OCI-LY3 (cell line): ENCODE measurements at regions not wholly inside any gene's neighbourhood (a gene's known extent, or its start where the extent isn't known, plus 50 kb on each side); places are given as distances from the start of the nearest gene placed in this dataset.

Source experiments
- H2AFZ ChIP-seq: fragments of 200-600, 300-600 bp; shearing (Covaris generic); 2 replicates; pipeline ENCODE4 v1.6.0; 2014; ENCODE audit warnings: antibody characterized with exemption, low read depth, low read length
- H3K27ac ChIP-seq: fragments of 200-600, 300-600 bp; sonication (generic); 2 replicates; pipeline ENCODE4 v1.5.1; 2014; ENCODE audit warnings: mild to moderate bottlenecking, low read length, moderate library complexity, mixed read lengths
- H3K27me3 ChIP-seq: fragments of 200-600, 300-600 bp; sonication (generic); 2 replicates; pipeline ENCODE4 v1.6.1; 2014; ENCODE audit warnings: low read depth, low read length, mixed read lengths
- H3K36me3 ChIP-seq: fragments of 200-600, 300-600 bp; sonication (generic); replicated peaks from 2 replicates; pipeline ENCODE3; 2014; ENCODE audit warnings: low read depth, low read length, mixed read lengths
- H3K4me1 ChIP-seq: fragments of 300-600, 200-600 bp; sonication (generic); 2 replicates; pipeline ENCODE4 v1.6.1; 2014; ENCODE audit warnings: low read length, mixed read lengths
- H3K4me2 ChIP-seq: fragments of 200-600, 300-600 bp; sonication (generic); 2 replicates; pipeline ENCODE4 v1.6.1; 2014; ENCODE audit warnings: low read length, mixed read lengths
- H3K4me3 ChIP-seq: fragments of 300-600, 200-600 bp; sonication (generic); 2 replicates; pipeline ENCODE4 v1.5.1; 2014; ENCODE audit warnings: antibody characterized with exemption, mild to moderate bottlenecking, low read length, moderate library complexity
- H3K79me2 ChIP-seq: fragments of 300-600, 200-600 bp; shearing (Covaris generic); 2 replicates; pipeline ENCODE4 v1.6.1; 2014; ENCODE audit warnings: mild to moderate bottlenecking, low read length, mixed read lengths
- H3K9ac ChIP-seq: fragments of 300-600, 200-600 bp; shearing (Covaris generic); 2 replicates; pipeline ENCODE4 v1.6.0; 2014; ENCODE audit warnings: mild to moderate bottlenecking, low read length, moderate library complexity
- H3K9me3 ChIP-seq: fragments of 200-600, 300-600 bp; shearing (Covaris generic); 2 replicates; pipeline ENCODE4 v1.6.1; 2014; ENCODE audit warnings: low read length, mixed read lengths; ENCODE audit not compliant: insufficient read depth
- H4K20me1 ChIP-seq: fragments of 200-600, 300-600 bp; sonication (generic); 2 replicates; pipeline ENCODE4 v1.6.1; 2016; ENCODE audit warnings: low read length, mixed read lengths; ENCODE audit not compliant: insufficient read depth
- CTCF ChIP-seq: fragments of 200-600, 300-600 bp; sonication (generic); IDR thresholded peaks from 2 replicates; pipeline ENCODE4 v1.5.1; 2014; ENCODE audit warnings: antibody characterized with exemption, low read length, low read depth
- EZH2phosphoT487 ChIP-seq: fragments of 200-600 bp; shearing (Covaris generic); IDR thresholded peaks from 2 replicates; pipeline ENCODE4 v1.6.1; 2018; ENCODE audit warnings: antibody characterized with exemption, mixed run types, low read depth

GRCh38 chr20:60107621-60108390 lies 149.6 kb downstream of the CDH26 start:
- H2AFZ ChIP-seq = no peak overlapping the region
- no peak overlapping the region for H3K4me2 ChIP-seq
- no peak overlapping the region for H3K27ac ChIP-seq
- no peaks in the 10 kb centered on the region for H3K36me3 ChIP-seq
- H3K9me3 ChIP-seq = no peaks in the 10 kb centered on the region
- H3K4me3 ChIP-seq = no peak overlapping the region
- H3K27me3 ChIP-seq = peaks cover 15% of the 10 kb centered on the region; the same call in 1 of the 2 replicates
- no peaks in the 10 kb centered on the region for H3K79me2 ChIP-seq
- H3K4me1 ChIP-seq = no peaks in the 10 kb centered on the region
- no peaks in the 10 kb centered on the region for H4K20me1 ChIP-seq
- no peak overlapping the region for H3K9ac ChIP-seq
- TF ChIP-seq EZH2phosphoT487 (no peak), CTCF (no peak)

GRCh38 chr20:60108397-60108796 lies 150.2 kb downstream of the CDH26 start:
- Histone ChIP-seq H3K9ac (no peak overlapping the region), H3K4me1 (no peaks in the 10 kb centered on the region), H2AFZ (no peak overlapping the region), H3K4me2 (no peak overlapping the region), H3K4me3 (no peak overlapping the region), H3K27ac (no peak overlapping the region), H3K36me3 (no peaks in the 10 kb centered on the region), H3K79me2 (no peaks in the 10 kb centered on the region), H3K27me3 (peaks cover 15% of the 10 kb centered on the region; the same call in 1 of the 2 replicates), H4K20me1 (no peaks in the 10 kb centered on the region), H3K9me3 (no peaks in the 10 kb centered on the region)
- TF ChIP-seq EZH2phosphoT487 (no peak), CTCF (no peak)

DNA sequence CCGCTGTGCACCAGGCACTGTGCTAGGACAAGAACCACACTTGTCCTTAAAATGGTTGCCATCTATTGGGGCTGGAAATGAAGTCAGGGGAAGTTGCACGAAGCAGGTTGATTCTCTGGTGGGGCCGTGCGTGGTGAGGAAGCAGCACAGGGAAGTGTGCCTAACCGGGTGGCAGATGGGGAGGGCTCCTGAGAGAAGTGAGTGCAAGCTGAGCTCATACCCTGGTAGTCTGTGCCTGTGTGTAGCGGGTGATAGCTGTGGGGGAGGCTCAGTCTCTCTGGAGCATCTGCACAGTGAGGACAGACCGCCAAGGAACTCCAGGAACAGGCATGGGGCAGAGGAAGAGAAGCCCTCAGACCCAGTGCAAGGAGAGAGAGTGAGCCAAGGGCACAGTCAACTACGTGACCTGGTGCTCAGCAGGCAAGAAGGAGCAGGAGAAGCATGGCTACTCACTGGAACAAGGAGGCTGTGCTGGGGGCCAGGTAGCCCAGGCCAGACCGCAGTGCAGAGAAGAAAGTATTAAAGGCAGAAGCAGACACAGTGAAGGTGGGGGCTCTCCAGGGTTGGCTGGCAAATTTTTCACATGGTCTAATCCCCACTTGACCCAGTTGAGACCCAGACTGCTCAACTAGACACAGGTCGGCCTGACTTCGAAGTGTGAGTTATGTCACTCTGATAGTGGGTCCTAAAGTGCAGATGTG lies 155.0 kb downstream of the CDH26 start:
- H4K20me1 ChIP-seq = no peaks in the 10 kb centered on the region
- no peak overlapping the region for H3K4me3 ChIP-seq

More for the DNA sequence above, 155.0 kb downstream of the CDH26 start:
- H3K4me1 ChIP-seq = peaks cover 5% of the 10 kb centered on the region; the same call in 1 of the 2 replicates
- no peak overlapping the region for H3K9ac ChIP-seq
- H3K79me2 ChIP-seq = no peaks in the 10 kb centered on the region
- H2AFZ ChIP-seq = no peak overlapping the region
- H3K36me3 ChIP-seq = no peaks in the 10 kb centered on the region
- no peak overlapping the region for H3K4me2 ChIP-seq
- H3K27me3 ChIP-seq = peaks cover 36% of the 10 kb centered on the region
- H3K9me3 ChIP-seq = no peaks in the 10 kb centered on the region
- no peak for TF ChIP-seq CTCF
- no peak for TF ChIP-seq EZH2phosphoT487
- no peak overlapping the region for H3K27ac ChIP-seq
